Endodermal cell (in vitro differentiated cells): ENCODE measurements at regions not wholly inside any gene's neighbourhood (a gene's known extent, or its start where the extent isn't known, plus 50 kb on each side); places are given as distances from the start of the nearest gene placed in this dataset.

ENCODE experiments used
- DNase-seq: peaks from one replicate; pipeline ENCODE4 v3.0.0-alpha.2; 2017
- H3K27ac ChIP-seq: 2 replicates; pipeline ENCODE4 v1.5.1; 2013; ENCODE audit warnings: mild to moderate bottlenecking, low read depth, low read length, moderate library complexity
- H3K27me3 ChIP-seq: 2 replicates; pipeline ENCODE4 v1.6.1; 2013; ENCODE audit warnings: mild to moderate bottlenecking, low read length, moderate library complexity; ENCODE audit not compliant: insufficient read depth, control insufficient read depth, poor library complexity, severe bottlenecking
- H3K36me3 ChIP-seq: 2 replicates; pipeline ENCODE4 v1.7.0; 2013; ENCODE audit warnings: mild to moderate bottlenecking, low read length, moderate library complexity; ENCODE audit not compliant: control insufficient read depth, insufficient read depth
- H3K4me1 ChIP-seq: one replicate; pipeline ENCODE4 v1.7.0; 2013; ENCODE audit warnings: low read length; ENCODE audit not compliant: control insufficient read depth, insufficient read depth
- H3K4me3 ChIP-seq: 2 replicates; pipeline ENCODE4 v1.5.1; 2013; ENCODE audit warnings: mild to moderate bottlenecking, low read length, moderate library complexity
- H3K9ac ChIP-seq: 2 replicates; pipeline ENCODE4 v1.6.1; 2013; ENCODE audit warnings: mild to moderate bottlenecking, low read length, moderate library complexity; ENCODE audit not compliant: poor library complexity, severe bottlenecking; ENCODE audit errors: extremely low read depth
- H3K9me3 ChIP-seq: 2 replicates; pipeline ENCODE4 v1.6.1; 2013; ENCODE audit warnings: mild to moderate bottlenecking, low read length, moderate library complexity; ENCODE audit not compliant: control insufficient read depth
- H3K27ac Mint-ChIP-seq: 2 replicates; pipeline ENCODE4 v1.8.0; 2020; ENCODE audit warnings: mixed read lengths
- H3K27me3 Mint-ChIP-seq: 2 replicates; pipeline ENCODE4 v1.8.0; 2021; ENCODE audit warnings: mild to moderate bottlenecking, mixed read lengths; ENCODE audit not compliant: insufficient read depth
- H3K36me3 Mint-ChIP-seq: 2 replicates; pipeline ENCODE4 v1.8.0; 2020; ENCODE audit warnings: low read depth, mixed read lengths
- H3K4me1 Mint-ChIP-seq: 2 replicates; pipeline ENCODE4 v1.8.0; 2020; ENCODE audit warnings: mixed read lengths
- H3K4me3 Mint-ChIP-seq: 2 replicates; pipeline ENCODE4 v1.8.0; 2020; ENCODE audit warnings: mild to moderate bottlenecking, moderate library complexity, mixed read lengths
- H3K9me3 Mint-ChIP-seq: 2 replicates; pipeline ENCODE4 v1.8.0; 2020; ENCODE audit warnings: mild to moderate bottlenecking, mixed read lengths
- WGBS, 2 experiments: methylation state at CpG; one replicate each; pipeline versions ENCODE4 v1.1.5 to v1.1.7; 2013; ENCODE audit warnings: missing lambda C conversion rate in 2 of 2, mixed read lengths in 1 of 2; ENCODE audit not compliant: insufficient coverage in 1 of 2, insufficient read length in 1 of 2; 5-methylcytosine and 5-hydroxymethylcytosine counted together
- TF ChIP-seq, protein P1 (sequence below): fragments of 200-600 bp; sonication (generic); conservative IDR thresholded peaks from 2 replicates; pipeline ENCODE4 v1.5.0; 2021; ENCODE audit warnings: antibody characterized with exemption, mild to moderate bottlenecking

DNA sequence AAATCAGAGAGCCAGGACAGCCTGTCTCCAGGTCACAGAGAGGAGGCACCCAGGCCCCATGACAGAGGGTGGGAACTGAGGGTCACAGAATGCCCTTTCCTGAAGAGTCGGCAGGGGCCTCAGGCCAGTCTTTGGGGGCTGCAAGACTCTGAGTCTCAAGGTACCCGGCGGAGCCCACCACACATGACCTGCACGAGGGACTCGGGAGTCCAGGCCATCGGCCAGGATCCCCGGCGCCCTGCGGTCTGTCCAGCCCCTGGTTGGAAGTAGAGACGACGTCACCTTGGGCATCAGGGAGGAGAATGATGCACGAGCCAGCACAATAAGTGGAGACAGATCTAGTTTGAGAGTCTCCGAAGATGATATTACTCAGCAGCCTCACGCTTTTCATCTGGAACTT is 234.7 kb upstream of the SDK2 start:
- Histone ChIP-seq H3K36me3 (no peaks in the 10 kb centered on the region), H3K4me1 (no peaks in the 10 kb centered on the region), H3K27ac (no peak overlapping the region), H3K9me3 (no peaks in the 10 kb centered on the region), H3K9ac (no peak overlapping the region), H3K4me3 (no peak overlapping the region), H3K27me3 (peaks cover 16% of the 10 kb centered on the region)
- Mint-ChIP-seq H3K9me3 (no peaks in the 10 kb centered on the region), H3K36me3 (no peaks in the 10 kb centered on the region), H3K27ac (no peak overlapping the region), H3K4me1 (no peaks in the 10 kb centered on the region), H3K4me3 (no peak overlapping the region), H3K27me3 (peaks cover 38% of the 10 kb centered on the region)
- 87 to 93% methylated on average over 10 to 14 of the region's 14 CpGs for WGBS, 2 experiments
- TF ChIP-seq, protein P1, sequence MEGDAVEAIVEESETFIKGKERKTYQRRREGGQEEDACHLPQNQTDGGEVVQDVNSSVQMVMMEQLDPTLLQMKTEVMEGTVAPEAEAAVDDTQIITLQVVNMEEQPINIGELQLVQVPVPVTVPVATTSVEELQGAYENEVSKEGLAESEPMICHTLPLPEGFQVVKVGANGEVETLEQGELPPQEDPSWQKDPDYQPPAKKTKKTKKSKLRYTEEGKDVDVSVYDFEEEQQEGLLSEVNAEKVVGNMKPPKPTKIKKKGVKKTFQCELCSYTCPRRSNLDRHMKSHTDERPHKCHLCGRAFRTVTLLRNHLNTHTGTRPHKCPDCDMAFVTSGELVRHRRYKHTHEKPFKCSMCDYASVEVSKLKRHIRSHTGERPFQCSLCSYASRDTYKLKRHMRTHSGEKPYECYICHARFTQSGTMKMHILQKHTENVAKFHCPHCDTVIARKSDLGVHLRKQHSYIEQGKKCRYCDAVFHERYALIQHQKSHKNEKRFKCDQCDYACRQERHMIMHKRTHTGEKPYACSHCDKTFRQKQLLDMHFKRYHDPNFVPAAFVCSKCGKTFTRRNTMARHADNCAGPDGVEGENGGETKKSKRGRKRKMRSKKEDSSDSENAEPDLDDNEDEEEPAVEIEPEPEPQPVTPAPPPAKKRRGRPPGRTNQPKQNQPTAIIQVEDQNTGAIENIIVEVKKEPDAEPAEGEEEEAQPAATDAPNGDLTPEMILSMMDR = no peak
- DNase-seq = no peak

- no peak overlapping the region for H3K27ac ChIP-seq
- no peaks in the 10 kb centered on the region for H3K9me3 ChIP-seq
- no peak overlapping the region for H3K27ac Mint-ChIP-seq
- H3K4me3 Mint-ChIP-seq = no peak overlapping the region
- H3K36me3 ChIP-seq = no peaks in the 10 kb centered on the region
- no peaks in the 10 kb centered on the region for H3K9me3 Mint-ChIP-seq
- H3K4me1 Mint-ChIP-seq = no peaks in the 10 kb centered on the region
- no peak overlapping the region for H3K9ac ChIP-seq
- H3K4me3 ChIP-seq = no peak overlapping the region
- no peaks in the 10 kb centered on the region for H3K4me1 ChIP-seq
- no peaks in the 10 kb centered on the region for H3K36me3 Mint-ChIP-seq
- TF ChIP-seq, protein P1 = no peak
- peaks cover 16% of the 10 kb centered on the region for H3K27me3 ChIP-seq
- H3K27me3 Mint-ChIP-seq = peaks cover 45% of the 10 kb centered on the region
- DNase-seq = no peak
- WGBS, 2 experiments = 83 to 100% methylated on average over 2 to 5 of the region's 5 CpGs
These were observed 235.7 kb upstream of the SDK2 start for GRCh38 chr17:73879987-73880386.

DNA sequence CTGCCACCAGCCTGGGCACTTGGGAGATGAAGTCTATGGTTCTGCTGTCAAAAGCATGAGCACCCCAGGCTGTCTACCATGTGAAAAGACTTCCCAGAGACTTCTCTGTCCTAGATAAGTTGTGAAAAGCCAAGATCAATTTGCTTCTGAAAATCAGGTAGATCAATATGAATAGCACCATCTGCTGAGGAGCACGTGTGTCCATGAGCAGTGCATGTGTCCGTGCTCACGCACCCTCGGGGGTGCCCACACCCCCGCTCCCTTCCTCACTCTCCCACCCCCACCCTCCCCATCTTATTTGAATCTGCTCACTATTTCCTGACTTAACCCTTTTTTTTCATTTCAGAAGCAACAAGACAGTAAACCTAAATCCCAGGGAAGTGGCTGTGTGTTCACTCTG is 238.3 kb upstream of the SDK2 start:
- peaks cover 3% of the 10 kb centered on the region for H3K4me1 Mint-ChIP-seq
- peaks cover 42% of the 10 kb centered on the region for H3K27me3 Mint-ChIP-seq
- H3K27ac ChIP-seq = no peak overlapping the region
- H3K4me3 ChIP-seq = no peak overlapping the region
- no peak overlapping the region for H3K9ac ChIP-seq
- WGBS, 2 experiments = 80 to 81% methylated on average over 1 to 5 of the region's 5 CpGs
- no peak overlapping the region for H3K27ac Mint-ChIP-seq
- H3K36me3 ChIP-seq = no peaks in the 10 kb centered on the region
- H3K36me3 Mint-ChIP-seq = no peaks in the 10 kb centered on the region
- TF ChIP-seq, protein P1 = no peak
- H3K27me3 ChIP-seq = peaks cover 16% of the 10 kb centered on the region
- H3K4me3 Mint-ChIP-seq = no peak overlapping the region
- no peaks in the 10 kb centered on the region for H3K9me3 ChIP-seq
- H3K9me3 Mint-ChIP-seq = no peaks in the 10 kb centered on the region
- no peaks in the 10 kb centered on the region for H3K4me1 ChIP-seq
- DNase-seq = no peak
